SU-DHL-6 (cell line): ENCODE measurements at regions not wholly inside any gene's neighbourhood (a gene's known extent, or its start where the extent isn't known, plus 50 kb on each side); places are given as distances from the start of the nearest gene placed in this dataset.

ENCODE experiments used
- CTCF ChIP-seq: fragments of 200-600 bp; sonication (generic); IDR thresholded peaks from one replicate; pipeline ENCODE4 v1.5.1; 2017; ENCODE audit warnings: antibody characterized with exemption, mild to moderate bottlenecking, low read length, moderate library complexity; ENCODE audit not compliant: insufficient read depth, poor library complexity, severe bottlenecking
- EZH2phosphoT487 ChIP-seq: fragments of 200-600 bp; sonication (generic), shearing (Covaris generic); conservative IDR thresholded peaks from 2 replicates; pipeline ENCODE4 v1.6.1; 2018; ENCODE audit warnings: mild to moderate bottlenecking, antibody characterized with exemption, low read length, moderate library complexity, mixed read lengths

DNA sequence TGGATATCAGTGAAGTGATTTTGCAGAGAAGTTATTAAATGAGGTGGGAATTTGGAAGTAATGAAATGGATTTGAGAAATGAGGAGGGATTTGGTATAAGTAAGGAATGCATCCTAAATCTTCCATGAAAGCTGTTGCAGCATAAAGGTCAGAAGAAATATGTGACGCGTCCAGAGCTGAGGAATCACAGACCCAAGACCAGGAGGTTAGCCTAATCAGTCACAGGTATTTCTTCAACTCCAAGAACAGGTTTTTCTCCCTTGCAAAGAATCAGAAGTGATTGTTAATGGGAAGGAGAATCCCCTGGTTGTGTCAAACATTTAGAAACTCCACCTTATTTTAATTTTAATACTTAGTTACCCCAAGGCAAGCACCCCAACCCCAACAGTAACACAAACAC is 253.2 kb downstream of the MEX3B start:
- TF ChIP-seq CTCF (no peak), EZH2phosphoT487 (no peak)
